GM12875 (cell line): ENCODE measurements at regions not wholly inside any gene's neighbourhood (a gene's known extent, or its start where the extent isn't known, plus 50 kb on each side); places are given as distances from the start of the nearest gene placed in this dataset.

ENCODE experiments used
- H3K4me3 ChIP-seq: one replicate; pipeline ENCODE4 v1.5.1; 2011; ENCODE audit warnings: low read depth, low read length, control low read depth
- TF ChIP-seq, protein P1 (sequence below): IDR thresholded peaks from 2 replicates; pipeline ENCODE4 v1.5.1; 2011; ENCODE audit warnings: low read depth, mild to moderate bottlenecking, control low read depth, inconsistent platforms, low read length, moderate library complexity, borderline replicate concordance; ENCODE audit not compliant: insufficient read depth

GRCh38 chr1:82542141-82542540 is 741.4 kb downstream of the ADGRL2 start:
- TF ChIP-seq, protein P1, sequence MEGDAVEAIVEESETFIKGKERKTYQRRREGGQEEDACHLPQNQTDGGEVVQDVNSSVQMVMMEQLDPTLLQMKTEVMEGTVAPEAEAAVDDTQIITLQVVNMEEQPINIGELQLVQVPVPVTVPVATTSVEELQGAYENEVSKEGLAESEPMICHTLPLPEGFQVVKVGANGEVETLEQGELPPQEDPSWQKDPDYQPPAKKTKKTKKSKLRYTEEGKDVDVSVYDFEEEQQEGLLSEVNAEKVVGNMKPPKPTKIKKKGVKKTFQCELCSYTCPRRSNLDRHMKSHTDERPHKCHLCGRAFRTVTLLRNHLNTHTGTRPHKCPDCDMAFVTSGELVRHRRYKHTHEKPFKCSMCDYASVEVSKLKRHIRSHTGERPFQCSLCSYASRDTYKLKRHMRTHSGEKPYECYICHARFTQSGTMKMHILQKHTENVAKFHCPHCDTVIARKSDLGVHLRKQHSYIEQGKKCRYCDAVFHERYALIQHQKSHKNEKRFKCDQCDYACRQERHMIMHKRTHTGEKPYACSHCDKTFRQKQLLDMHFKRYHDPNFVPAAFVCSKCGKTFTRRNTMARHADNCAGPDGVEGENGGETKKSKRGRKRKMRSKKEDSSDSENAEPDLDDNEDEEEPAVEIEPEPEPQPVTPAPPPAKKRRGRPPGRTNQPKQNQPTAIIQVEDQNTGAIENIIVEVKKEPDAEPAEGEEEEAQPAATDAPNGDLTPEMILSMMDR, result no peak

GRCh38 chr1:82540006-82540405 is 739.3 kb downstream of the ADGRL2 start:
- TF ChIP-seq, protein P1, result no peak
- no peak overlapping the region for H3K4me3 ChIP-seq

More at GRCh38 chr1:82542141-82542540, 741.4 kb downstream of the ADGRL2 start:
- no peak overlapping the region for H3K4me3 ChIP-seq

DNA sequence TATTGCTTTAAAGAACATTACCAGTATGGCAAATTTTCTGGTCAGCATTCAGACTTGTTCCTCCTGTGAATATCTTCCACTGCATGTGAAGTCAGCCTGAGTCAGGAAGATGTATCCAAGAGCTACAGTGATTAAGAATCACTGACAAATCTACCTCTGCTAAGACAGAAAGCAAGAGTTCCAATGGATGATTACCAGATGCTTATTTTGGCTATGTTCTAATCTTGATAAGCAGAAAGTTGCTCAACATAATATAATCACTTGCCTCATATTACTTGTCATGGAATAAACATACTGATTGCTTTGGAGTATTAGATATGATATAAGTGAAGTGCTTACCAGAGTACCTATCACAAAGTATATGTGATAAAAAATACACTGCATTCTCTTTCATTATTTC is 738.1 kb downstream of the ADGRL2 start:
- H3K4me3 ChIP-seq, result no peak overlapping the region
- TF ChIP-seq, protein P1, result no peak

- TF ChIP-seq, protein P1, result no peak
- no peak overlapping the region for H3K4me3 ChIP-seq
Observed at GRCh38 chr1:82534996-82535395, 734.3 kb downstream of the ADGRL2 start.

DNA sequence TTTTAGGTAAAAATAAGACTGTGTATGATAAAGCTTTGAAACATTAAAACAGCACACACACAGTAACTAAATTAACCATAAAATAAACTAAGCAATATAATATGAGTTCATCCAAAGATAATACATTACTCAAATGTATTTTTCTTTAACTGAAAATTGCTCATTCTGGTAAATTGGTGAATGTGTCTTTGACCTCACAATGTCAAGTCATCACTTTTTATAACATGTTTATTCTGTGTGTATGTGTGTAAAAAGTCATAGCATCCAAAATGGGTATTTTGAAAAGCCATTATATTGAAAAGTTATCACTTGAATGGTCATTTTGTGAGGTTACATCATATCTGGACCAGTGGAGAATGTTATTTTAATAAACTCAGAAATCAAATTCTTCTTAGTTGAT is 724.6 kb downstream of the ADGRL2 start:
- TF ChIP-seq, protein P1, result no peak

GRCh38 chr1:82520611-82521010 is 719.9 kb downstream of the ADGRL2 start:
- TF ChIP-seq, protein P1, result no peak
- no peak overlapping the region for H3K4me3 ChIP-seq

More for the DNA sequence above, 724.6 kb downstream of the ADGRL2 start:
- H3K4me3 ChIP-seq, result no peak overlapping the region

GRCh38 chr1:82517586-82517985 is 716.9 kb downstream of the ADGRL2 start:
- no peak overlapping the region for H3K4me3 ChIP-seq
- TF ChIP-seq, protein P1, result no peak
